Peyer's patch (tissue), 4 donors: ENCODE measurements at regions not wholly inside any gene's neighbourhood (a gene's known extent, or its start where the extent isn't known, plus 50 kb on each side); places are given as distances from the start of the nearest gene placed in this dataset.

ENCODE experiments used
- DNase-seq, 3 donors: peaks; one replicate each; pipeline ENCODE4 v3.0.0-alpha.2; 2017 to 2019
- H3K27ac ChIP-seq, 4 donors: fragments of 200-600 bp; sonication (generic); one replicate each; pipeline ENCODE4 v1.5.1; 2016 to 2019
- H3K27me3 ChIP-seq, 2 donors: fragments of 200-600 bp; sonication (generic); one replicate each; pipeline ENCODE4 v1.5.1; 2019
- H3K36me3 ChIP-seq, 3 donors: fragments of 200-600 bp; sonication (generic); one replicate each; pipeline ENCODE4 v1.5.1; 2016 to 2019
- H3K4me1 ChIP-seq, 4 donors: fragments of 200-600 bp; sonication (generic); one replicate each; pipeline ENCODE4 v1.5.1; 2016 to 2019
- H3K4me3 ChIP-seq, 4 donors: fragments of 200-600 bp; sonication (generic); 1 replicate in 3 of 4; 2 replicates in 1 of 4; pipeline ENCODE4 v1.5.1; 2016 to 2019; ENCODE audit warnings: mild to moderate bottlenecking in 1 of 4
- H3K9me3 ChIP-seq, 4 donors: fragments of 200-600 bp; sonication (generic); one replicate each; pipeline ENCODE4 v1.5.1; 2016 to 2019; ENCODE audit warnings: mild to moderate bottlenecking in 1 of 4
- CTCF ChIP-seq, 6 experiments: fragments of 450-650 bp in 4 of 6; fragments of 200-600 bp in 2 of 6; sonication (generic) in 1 of 6; IDR thresholded peaks; one replicate each; pipeline ENCODE4 v1.5.1; 2017 to 2019; ENCODE audit warnings: antibody characterized with exemption in 6 of 6, mild to moderate bottlenecking in 3 of 6, moderate library complexity in 1 of 6
- POLR2A ChIP-seq, 2 donors: fragments of 450-650 bp; IDR thresholded peaks; one replicate each; pipeline ENCODE4 v1.5.1; 2017; ENCODE audit warnings: antibody characterized with exemption in 2 of 2, mild to moderate bottlenecking in 2 of 2, moderate library complexity in 2 of 2

- no peak overlapping the region for H3K27ac ChIP-seq
These were observed 68.4 kb downstream of the MAGEF1 start for GRCh38 chr3:184643442-184643841.

GRCh38 chr3:184642631-184643285 lies 69.1 kb downstream of the MAGEF1 start:
- H3K36me3 ChIP-seq = no peaks in the 10 kb centered on the region
- no peak for DNase-seq
- H3K4me3 ChIP-seq = no peak overlapping the region
- H3K27ac ChIP-seq = no peak overlapping the region
- no peak for TF ChIP-seq POLR2A (IDR thresholded peaks at IDR 0.05)
- TF ChIP-seq CTCF (IDR thresholded peaks at IDR 0.05) = no peak
- H3K4me1 ChIP-seq = no peaks in the 10 kb centered on the region
- no peaks in the 10 kb centered on the region for H3K9me3 ChIP-seq
- H3K27me3 ChIP-seq = no peaks in the 10 kb centered on the region

More at GRCh38 chr3:184643442-184643841, 68.4 kb downstream of the MAGEF1 start:
- no peak for DNase-seq
- no peaks in the 10 kb centered on the region for H3K9me3 ChIP-seq
- no peaks in the 10 kb centered on the region for H3K4me1 ChIP-seq
- H3K27me3 ChIP-seq = no peaks in the 10 kb centered on the region
- no peaks in the 10 kb centered on the region for H3K36me3 ChIP-seq
- no peak overlapping the region for H3K4me3 ChIP-seq
- TF ChIP-seq POLR2A (IDR thresholded peaks at IDR 0.05) (no peak), CTCF (IDR thresholded peaks at IDR 0.05) (no peak)

- Histone ChIP-seq H3K9me3 (no peaks in the 10 kb centered on the region), H3K27ac (no peak overlapping the region), H3K36me3 (no peaks in the 10 kb centered on the region), H3K4me1 (no peaks in the 10 kb centered on the region), H3K27me3 (no peaks in the 10 kb centered on the region), H3K4me3 (no peak overlapping the region)
- no peak for DNase-seq
- TF ChIP-seq POLR2A (IDR thresholded peaks at IDR 0.05) (no peak), CTCF (IDR thresholded peaks at IDR 0.05) (no peak)
These were observed 70.4 kb downstream of the MAGEF1 start for GRCh38 chr3:184641430-184641829.

- Histone ChIP-seq H3K27ac (no peak overlapping the region), H3K4me3 (no peak overlapping the region), H3K27me3 (no peaks in the 10 kb centered on the region), H3K9me3 (no peaks in the 10 kb centered on the region), H3K36me3 (no peaks in the 10 kb centered on the region), H3K4me1 (no peaks in the 10 kb centered on the region)
- no peak for DNase-seq
- TF ChIP-seq CTCF (IDR thresholded peaks at IDR 0.05) (no peak), POLR2A (IDR thresholded peaks at IDR 0.05) (no peak)
These were observed 72.5 kb downstream of the MAGEF1 start for GRCh38 chr3:184639351-184639750.

- H3K36me3 ChIP-seq = no peaks in the 10 kb centered on the region
- no peak for TF ChIP-seq POLR2A (IDR thresholded peaks at IDR 0.05)
- TF ChIP-seq CTCF (IDR thresholded peaks at IDR 0.05) = no peak
- no peaks in the 10 kb centered on the region for H3K4me1 ChIP-seq
- H3K4me3 ChIP-seq = no peak overlapping the region
- H3K27me3 ChIP-seq = no peaks in the 10 kb centered on the region
- no peaks in the 10 kb centered on the region for H3K9me3 ChIP-seq
- H3K27ac ChIP-seq = no peak overlapping the region
- no peak for DNase-seq
These were observed 74.2 kb downstream of the MAGEF1 start for GRCh38 chr3:184637705-184638104.
